GM18909 (cell line): ENCODE measurements at regions not wholly inside any gene's neighbourhood (a gene's known extent, or its start where the extent isn't known, plus 50 kb on each side); places are given as distances from the start of the nearest gene placed in this dataset.

Source experiments
- ATAC-seq: cut with Tn5 transposase; IDR thresholded peaks from one replicate; pipeline ENCODE4 v1.9.1; 2021; ENCODE audit warnings: mild to moderate bottlenecking; ENCODE audit not compliant: unreplicated experiment, poor library complexity

GRCh38 chr2:5253263-5253662 lies 438.9 kb upstream of the SOX11 start:
- no peak for ATAC-seq

GRCh38 chr2:5254791-5255332 lies 437.3 kb upstream of the SOX11 start:
- no peak for ATAC-seq

GRCh38 chr2:5263291-5263690 lies 428.9 kb upstream of the SOX11 start:
- ATAC-seq: no peak

GRCh38 chr2:5264361-5264760 lies 427.8 kb upstream of the SOX11 start:
- no peak for ATAC-seq

- ATAC-seq: no peak
Observed at GRCh38 chr2:5285061-5285460, 407.1 kb upstream of the SOX11 start.

GRCh38 chr2:5285872-5286769 lies 406.1 kb upstream of the SOX11 start:
- no peak for ATAC-seq

GRCh38 chr2:5287558-5288334 lies 404.4 kb upstream of the SOX11 start:
- ATAC-seq: no peak

GRCh38 chr2:5290900-5291546 lies 401.2 kb upstream of the SOX11 start:
- no peak for ATAC-seq

GRCh38 chr2:5304640-5305039 lies 387.5 kb upstream of the SOX11 start:
- ATAC-seq: no peak

GRCh38 chr2:5315041-5315440 lies 377.1 kb upstream of the SOX11 start:
- no peak for ATAC-seq

- no peak for ATAC-seq
Observed at GRCh38 chr2:5315512-5315911, 376.7 kb upstream of the SOX11 start.

GRCh38 chr2:5316001-5316490 lies 376.1 kb upstream of the SOX11 start:
- no peak for ATAC-seq

GRCh38 chr2:5319493-5319892 lies 372.7 kb upstream of the SOX11 start:
- ATAC-seq: no peak

- ATAC-seq: no peak
Observed at GRCh38 chr2:5322396-5322795, 369.8 kb upstream of the SOX11 start.

GRCh38 chr2:5325523-5325922 lies 366.7 kb upstream of the SOX11 start:
- ATAC-seq: no peak

GRCh38 chr2:5328826-5329225 lies 363.4 kb upstream of the SOX11 start:
- ATAC-seq: no peak

- no peak for ATAC-seq
Observed at GRCh38 chr2:5329763-5330162, 362.4 kb upstream of the SOX11 start.

GRCh38 chr2:5330961-5331360 lies 361.2 kb upstream of the SOX11 start:
- no peak for ATAC-seq

- ATAC-seq: no peak
Observed at GRCh38 chr2:5332925-5333324, 359.3 kb upstream of the SOX11 start.

GRCh38 chr2:5339473-5339872 lies 352.7 kb upstream of the SOX11 start:
- no peak for ATAC-seq
